ENCODE measurements at regions not wholly inside any gene's neighbourhood (a gene's known extent, or its start where the extent isn't known, plus 50 kb on each side); places are given as distances from the start of the nearest gene placed in this dataset.
"Not testable (repeated sequence)": the region's sequence is repeated elsewhere in the genome, so short reads cannot be mapped to it uniquely, and the experiment has no call there.

DNA sequence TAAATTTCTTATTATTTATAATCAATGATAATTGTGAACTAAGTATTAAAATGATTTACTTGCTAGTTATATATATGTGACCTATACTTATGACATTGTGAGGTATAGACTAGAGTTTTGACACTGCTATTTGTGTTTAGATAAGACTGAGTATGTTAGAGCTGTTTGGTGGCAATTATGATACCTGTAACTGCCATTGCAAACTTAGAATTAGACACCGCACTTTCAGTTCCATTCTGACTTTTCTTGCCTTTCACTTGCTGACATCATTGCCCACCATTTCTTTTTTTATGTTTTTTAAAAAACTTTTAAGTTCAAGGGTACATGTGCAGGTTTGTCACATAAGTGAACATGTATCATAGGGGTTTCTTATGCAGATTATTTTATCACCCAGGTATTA lies 214.5 kb downstream of the MBL2 start:
- no peak for ATAC-seq (ENCODE audit: low read depth in 2 of 2)
- no peak for DNase-seq
- Mint-ChIP-seq H3K4me1 (no peaks in the 10 kb centered on the region), H3K36me3 (no peaks in the 10 kb centered on the region), H3K4me3 (no peak overlapping the region), H3K9me3 (peaks cover 0 to 3% (median 0%) of the 10 kb centered on the region in 7 donors), H3K27ac (no peak overlapping the region), H3K27me3 (no peaks in the 10 kb centered on the region)

DNA sequence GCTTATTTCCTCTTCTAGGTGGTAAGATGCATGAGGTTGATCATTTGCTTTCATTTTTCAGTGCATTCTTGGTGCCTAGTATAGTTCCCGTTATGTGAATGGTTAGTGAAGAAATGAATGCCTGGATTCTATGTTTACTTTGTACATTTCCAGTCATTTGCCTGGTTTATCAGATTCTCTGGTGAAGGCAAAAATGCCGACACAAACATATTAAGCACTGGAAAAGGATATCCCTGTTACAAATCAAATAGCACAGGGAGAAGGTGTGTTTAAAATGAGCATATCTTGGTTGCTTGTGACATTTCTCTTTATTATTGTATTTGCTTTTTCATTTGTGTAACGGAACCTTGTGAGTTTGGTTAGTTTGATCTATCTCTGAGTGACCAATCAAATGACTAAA lies 211.3 kb downstream of the MBL2 start:
- H3K9me3 Mint-ChIP-seq: peaks cover 0 to 3% (median 0%) of the 10 kb centered on the region in 7 donors
- DNase-seq (no peak), ATAC-seq (ENCODE audit: low read depth in 2 of 2) (no peak)
- H3K4me1 Mint-ChIP-seq: no peaks in the 10 kb centered on the region
- no peak overlapping the region for H3K27ac Mint-ChIP-seq
- no peaks in the 10 kb centered on the region for H3K36me3 Mint-ChIP-seq
- H3K27me3 Mint-ChIP-seq: no peaks in the 10 kb centered on the region
- no peak overlapping the region for H3K4me3 Mint-ChIP-seq

DNA sequence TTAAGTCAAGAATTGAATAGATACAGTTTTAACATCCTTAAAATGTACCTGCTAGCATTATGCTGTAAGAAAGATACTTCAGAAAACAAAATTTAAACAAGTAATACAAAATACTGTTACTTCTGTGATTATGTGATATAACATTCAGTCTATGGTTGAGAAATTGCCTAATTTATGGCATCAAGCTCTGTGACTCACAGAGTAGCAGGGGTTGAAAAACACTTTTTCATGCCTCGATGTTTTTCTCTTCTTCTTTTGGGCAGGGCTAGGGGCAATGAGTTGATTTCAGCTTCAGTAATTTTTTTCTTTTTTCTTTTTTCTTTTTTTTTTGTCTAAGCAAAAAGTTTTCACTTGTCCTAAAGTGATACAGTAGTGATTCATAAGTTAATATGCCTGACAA lies 209.2 kb downstream of the MBL2 start:
- DNase-seq (no peak), ATAC-seq (ENCODE audit: low read depth in 2 of 2) (no peak)
- no peaks in the 10 kb centered on the region for H3K4me1 Mint-ChIP-seq
- H3K4me3 Mint-ChIP-seq: no peak overlapping the region
- H3K9me3 Mint-ChIP-seq: peaks cover 0 to 2% (median 0%) of the 10 kb centered on the region in 7 donors
- no peaks in the 10 kb centered on the region for H3K27me3 Mint-ChIP-seq
- H3K36me3 Mint-ChIP-seq: no peaks in the 10 kb centered on the region
- H3K27ac Mint-ChIP-seq: no peak overlapping the region

DNA sequence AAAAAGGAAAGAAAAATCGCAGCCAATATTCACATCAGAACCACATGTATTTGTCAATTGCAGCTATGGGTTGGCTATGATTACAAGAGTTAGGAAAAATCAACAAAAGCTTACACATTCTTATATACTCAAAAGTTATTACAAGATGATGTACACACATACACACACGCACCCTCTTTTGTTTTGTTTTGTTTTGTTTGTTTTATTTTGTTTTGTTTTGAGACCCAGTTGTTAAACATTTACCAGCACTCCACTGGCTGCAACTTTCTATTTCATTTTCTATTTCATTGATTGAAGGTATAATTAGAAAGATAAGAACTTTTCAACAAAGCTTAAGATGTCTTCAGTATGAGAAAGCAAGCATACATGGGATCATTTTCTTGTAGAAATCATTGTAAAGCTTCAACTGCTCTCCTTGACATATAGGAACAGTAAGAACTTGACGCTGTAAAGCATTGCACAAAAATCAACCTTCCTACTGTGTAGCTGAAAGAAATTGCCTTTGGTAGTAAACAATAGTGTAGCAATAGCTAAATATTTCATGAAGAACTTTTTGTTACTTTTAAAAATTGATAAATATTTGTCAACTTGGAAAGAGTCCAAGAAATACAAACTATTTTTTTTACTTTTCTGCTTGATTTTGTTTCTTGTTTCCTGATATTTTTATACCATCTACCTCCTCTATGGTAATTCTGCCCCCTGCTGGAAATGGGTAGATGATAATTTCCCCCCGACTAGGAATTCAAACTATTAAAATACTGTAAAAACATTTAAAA lies 205.9 kb downstream of the MBL2 start:
- Mint-ChIP-seq H3K36me3 (no peaks in the 10 kb centered on the region), H3K27me3 (peaks cover 0 to 6% (median 0%) of the 10 kb centered on the region in 3 donors), H3K9me3 (no peaks in the 10 kb centered on the region), H3K27ac (peak overlapping the region in 1 of 6 donors; percentile 34), H3K4me3 (no peak overlapping the region), H3K4me1 (no peaks in the 10 kb centered on the region)
- DNase-seq: no peak
- no peak for ATAC-seq (ENCODE audit: low read depth in 2 of 2)

DNA sequence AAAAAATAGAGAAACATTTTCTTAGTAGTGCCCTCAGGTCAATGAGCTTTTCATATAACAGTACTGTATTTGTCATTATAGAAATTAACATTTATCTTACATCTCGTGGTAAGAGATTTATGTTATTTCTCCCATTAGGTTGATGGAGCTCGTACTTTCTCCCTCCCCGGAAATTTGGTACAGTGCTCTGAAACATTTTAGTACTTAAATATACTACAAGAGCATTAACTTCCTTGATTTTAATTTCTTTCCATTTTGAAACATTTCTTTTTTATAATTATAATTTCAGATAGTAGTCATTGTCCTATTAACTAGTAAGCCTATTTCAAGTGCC lies 205.4 kb downstream of the MBL2 start:
- no peaks in the 10 kb centered on the region for H3K4me1 Mint-ChIP-seq
- peaks cover 0 to 6% (median 0%) of the 10 kb centered on the region in 3 donors for H3K27me3 Mint-ChIP-seq
- H3K4me3 Mint-ChIP-seq: no peak overlapping the region
- DNase-seq: no peak
- H3K27ac Mint-ChIP-seq: no peak overlapping the region
- no peak for ATAC-seq (ENCODE audit: low read depth in 2 of 2)
- H3K9me3 Mint-ChIP-seq: no peaks in the 10 kb centered on the region
- H3K36me3 Mint-ChIP-seq: no peaks in the 10 kb centered on the region

DNA sequence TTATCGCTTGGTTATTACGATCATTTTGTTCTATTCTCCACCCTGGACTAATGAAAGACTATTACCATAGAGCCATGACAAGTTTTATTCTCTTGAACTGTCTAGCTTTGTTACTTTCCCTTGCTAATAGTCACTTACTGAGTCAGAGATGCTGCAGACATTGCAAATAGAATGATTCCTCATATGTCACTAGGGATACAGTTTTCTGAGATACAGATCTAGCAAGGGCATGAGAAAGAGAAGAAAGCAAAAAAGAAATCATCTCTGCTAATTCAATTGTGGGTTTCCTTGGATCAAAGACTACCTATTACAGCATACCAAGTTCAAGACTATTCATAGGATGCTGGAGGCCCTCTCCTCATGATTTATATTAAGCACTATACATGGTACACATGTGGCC lies 204.3 kb downstream of the MBL2 start:
- Mint-ChIP-seq H3K9me3 (no peaks in the 10 kb centered on the region), H3K27ac (no peak overlapping the region), H3K27me3 (peaks cover 0 to 6% (median 0%) of the 10 kb centered on the region in 3 donors), H3K36me3 (no peaks in the 10 kb centered on the region), H3K4me3 (no peak overlapping the region), H3K4me1 (no peaks in the 10 kb centered on the region)
- no peak for DNase-seq
- no peak for ATAC-seq (ENCODE audit: low read depth in 2 of 2)

DNA sequence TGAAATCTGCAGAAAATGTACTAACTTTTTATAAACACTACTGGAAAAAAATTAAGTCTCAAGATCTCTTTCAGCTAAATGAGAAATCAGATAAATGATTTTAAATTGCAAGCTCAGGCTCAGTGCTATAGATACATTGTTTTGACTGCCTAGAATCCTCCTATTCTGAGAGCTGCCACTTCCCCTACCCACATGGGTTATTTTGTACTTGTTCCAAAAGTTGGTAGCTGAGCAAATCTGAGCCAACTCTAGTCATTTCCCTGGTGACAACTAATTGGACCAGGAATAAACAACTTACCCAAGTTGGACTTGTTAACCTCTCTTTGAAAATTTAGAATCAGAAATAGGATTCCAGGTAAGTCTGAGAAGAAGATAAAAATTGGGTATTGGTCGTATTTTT lies 202.1 kb downstream of the MBL2 start:
- H3K27me3 Mint-ChIP-seq: peaks cover 0 to 6% (median 0%) of the 10 kb centered on the region in 3 donors
- no peaks in the 10 kb centered on the region for H3K36me3 Mint-ChIP-seq
- H3K4me1 Mint-ChIP-seq: no peaks in the 10 kb centered on the region
- no peak for DNase-seq
- ATAC-seq (ENCODE audit: low read depth in 2 of 2): no peak
- no peaks in the 10 kb centered on the region for H3K9me3 Mint-ChIP-seq
- no peak overlapping the region for H3K4me3 Mint-ChIP-seq
- no peak overlapping the region for H3K27ac Mint-ChIP-seq

DNA sequence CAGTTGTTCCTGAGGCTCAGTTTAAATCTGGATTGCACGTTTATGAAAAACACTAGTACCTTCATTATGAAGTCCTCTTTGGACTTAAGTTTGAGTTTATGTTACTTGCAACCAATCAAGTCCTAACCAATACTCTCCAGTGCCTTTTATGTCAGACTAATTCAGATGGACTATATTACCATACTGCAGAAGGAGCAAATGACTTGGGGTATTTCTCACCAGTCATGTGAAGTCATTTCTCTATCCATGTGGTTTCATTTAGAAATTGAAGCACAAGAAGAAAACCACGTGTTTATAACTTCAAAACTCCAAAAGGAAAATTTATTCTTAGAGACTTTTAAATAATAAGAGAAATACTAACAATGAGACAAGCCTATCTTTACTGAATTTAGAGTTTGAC lies 201.6 kb downstream of the MBL2 start:
- Mint-ChIP-seq H3K27me3 (peaks cover 0 to 6% (median 0%) of the 10 kb centered on the region in 3 donors), H3K4me3 (no peak overlapping the region), H3K36me3 (no peaks in the 10 kb centered on the region), H3K4me1 (no peaks in the 10 kb centered on the region), H3K27ac (no peak overlapping the region), H3K9me3 (no peaks in the 10 kb centered on the region)
- ATAC-seq (ENCODE audit: low read depth in 2 of 2): no peak
- no peak for DNase-seq

DNA sequence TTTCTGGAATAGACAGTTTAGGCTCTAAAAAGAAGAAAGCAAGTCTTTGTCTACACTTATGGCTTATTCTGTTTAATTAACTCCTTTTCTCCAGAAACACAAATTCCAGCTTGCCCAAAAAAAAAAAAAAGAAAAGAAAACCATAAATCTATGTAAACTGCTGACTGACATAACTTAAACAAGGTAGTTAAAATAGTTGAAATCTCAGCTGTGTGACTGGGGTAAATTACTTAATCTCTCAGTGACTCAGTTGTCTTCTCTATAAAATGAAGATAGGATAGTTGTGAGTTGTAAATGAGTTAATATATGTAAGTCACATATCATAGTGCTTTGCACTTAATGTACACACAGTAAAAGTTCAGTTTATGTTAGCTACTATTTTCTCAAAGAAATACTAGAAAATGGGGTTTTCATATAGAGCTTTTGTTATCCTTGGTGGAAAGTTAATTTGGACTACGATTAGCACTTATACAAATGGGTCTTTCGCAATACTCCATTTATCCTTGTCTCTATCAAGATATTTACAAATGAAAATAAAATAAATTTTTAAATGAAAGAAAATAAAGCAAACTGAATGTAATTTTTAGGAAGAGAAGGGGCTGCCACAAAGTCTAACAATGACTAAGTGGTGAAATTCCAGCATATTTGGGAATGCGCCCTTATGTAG lies 200.9 kb downstream of the MBL2 start:
- no peak for DNase-seq
- peaks cover 0 to 6% (median 0%) of the 10 kb centered on the region in 3 donors for H3K27me3 Mint-ChIP-seq
- H3K27ac Mint-ChIP-seq: peak overlapping the region in 1 of 6 donors; percentile 47
- H3K4me1 Mint-ChIP-seq: no peaks in the 10 kb centered on the region
- no peaks in the 10 kb centered on the region for H3K36me3 Mint-ChIP-seq
- no peaks in the 10 kb centered on the region for H3K9me3 Mint-ChIP-seq
- ATAC-seq (ENCODE audit: low read depth in 2 of 2): no peak
- no peak overlapping the region for H3K4me3 Mint-ChIP-seq

DNA sequence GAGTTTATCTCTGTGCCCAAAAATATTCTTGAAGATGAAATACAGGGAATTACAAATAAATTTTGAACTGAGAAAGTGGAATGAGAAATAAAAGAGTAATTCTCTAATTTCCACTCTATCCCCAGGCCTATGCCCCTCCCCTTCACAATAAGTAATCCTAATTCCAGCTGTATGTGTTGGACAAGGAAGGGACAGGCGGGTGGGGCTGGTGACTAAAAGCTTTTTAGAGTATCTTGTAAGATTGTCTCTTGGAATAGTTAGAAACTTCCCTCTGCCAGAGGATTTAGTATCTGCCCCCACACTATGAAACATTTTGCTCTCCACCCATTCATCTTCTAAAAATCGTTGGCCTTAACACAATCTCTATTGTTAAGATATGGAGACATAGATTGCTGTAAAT lies 199.2 kb downstream of the MBL2 start:
- Mint-ChIP-seq H3K27ac (no peak overlapping the region), H3K36me3 (no peaks in the 10 kb centered on the region), H3K9me3 (no peaks in the 10 kb centered on the region), H3K4me1 (no peaks in the 10 kb centered on the region), H3K4me3 (no peak overlapping the region), H3K27me3 (peaks cover 0 to 6% (median 0%) of the 10 kb centered on the region in 3 donors)
- no peak for DNase-seq
- ATAC-seq (ENCODE audit: low read depth in 2 of 2): no peak

DNA sequence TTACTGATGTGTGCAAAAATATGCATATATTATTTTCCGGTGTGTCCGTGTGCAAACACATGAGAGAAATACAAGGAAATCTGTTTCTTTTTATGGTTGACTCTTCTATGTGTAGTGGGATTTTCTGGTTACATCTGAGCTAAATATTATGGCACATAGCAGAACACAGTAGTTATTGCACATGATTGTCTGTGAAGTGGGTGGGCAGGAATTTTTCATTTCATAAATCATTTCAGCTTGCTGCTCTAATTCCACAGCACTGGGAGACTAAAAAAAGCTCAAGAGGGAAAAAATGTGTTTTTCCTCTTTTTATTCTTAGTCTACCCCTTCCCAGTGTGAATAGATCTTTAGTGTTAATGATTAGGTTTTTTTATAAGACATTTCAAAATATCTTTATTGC lies 197.9 kb downstream of the MBL2 start:
- Mint-ChIP-seq H3K27me3 (peaks cover 0 to 1% (median 0%) of the 10 kb centered on the region in 3 donors), H3K4me3 (no peak overlapping the region), H3K4me1 (no peaks in the 10 kb centered on the region), H3K36me3 (no peaks in the 10 kb centered on the region), H3K9me3 (no peaks in the 10 kb centered on the region), H3K27ac (no peak overlapping the region)
- ATAC-seq (ENCODE audit: low read depth in 2 of 2) (no peak), DNase-seq (no peak)

DNA sequence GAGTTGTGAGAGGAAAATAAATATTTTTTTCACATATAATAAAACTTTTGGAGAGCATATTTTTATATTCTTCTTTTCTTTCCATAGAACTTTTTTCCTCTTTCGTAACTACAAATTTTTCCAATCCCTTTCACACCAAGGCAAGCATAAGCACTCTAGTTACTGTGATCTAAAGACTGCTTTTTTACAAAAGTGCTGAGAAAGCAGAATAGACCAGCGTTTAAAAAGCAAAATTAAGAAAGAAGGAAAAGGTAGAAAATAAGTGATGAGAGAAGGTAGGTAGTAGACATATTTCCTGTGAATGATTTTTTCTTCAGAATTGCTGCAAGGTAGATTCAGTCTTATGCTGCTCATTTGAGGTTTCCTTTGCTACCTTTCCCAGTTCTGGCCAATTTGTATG lies 195.5 kb downstream of the MBL2 start:
- no peaks in the 10 kb centered on the region for H3K4me1 Mint-ChIP-seq

DNA sequence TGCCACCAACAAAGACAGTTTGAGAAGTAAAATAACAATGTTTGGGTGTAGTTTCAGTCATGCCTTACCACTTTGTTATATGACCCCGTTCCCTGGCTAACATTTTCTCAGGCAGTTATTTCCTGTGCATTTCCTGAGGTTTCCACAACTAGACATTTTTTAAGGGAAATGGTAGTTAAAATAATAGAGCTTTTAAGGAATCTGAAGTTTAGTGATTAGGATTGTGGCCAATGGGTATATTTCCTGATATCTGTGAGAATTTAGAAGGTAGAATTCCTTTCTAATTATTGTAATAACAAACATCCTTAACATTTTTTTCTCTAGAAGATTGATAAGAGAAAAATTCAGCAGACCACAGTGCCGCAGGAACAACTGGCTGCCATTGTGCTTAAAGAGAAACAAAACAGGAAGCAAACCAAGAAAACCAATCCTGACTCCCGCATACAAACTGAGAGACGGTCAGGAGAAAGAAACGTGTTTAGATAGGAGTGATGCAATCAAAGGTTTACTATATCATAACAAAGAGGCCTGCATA lies 193.6 kb downstream of the MBL2 start:
- no peak for DNase-seq
- peaks cover 0 to 17% (median 8%) of the 10 kb centered on the region in 7 donors for H3K9me3 Mint-ChIP-seq
- H3K36me3 Mint-ChIP-seq: no peaks in the 10 kb centered on the region
- H3K27ac Mint-ChIP-seq: no peak overlapping the region
- H3K27me3 Mint-ChIP-seq: no peaks in the 10 kb centered on the region
- no peak for ATAC-seq (ENCODE audit: low read depth in 2 of 2)
- H3K4me3 Mint-ChIP-seq: no peak overlapping the region
- H3K4me1 Mint-ChIP-seq: no peaks in the 10 kb centered on the region

More for the DNA sequence above, 195.5 kb downstream of the MBL2 start:
- DNase-seq (no peak), ATAC-seq (ENCODE audit: low read depth in 2 of 2) (no peak)
- peak overlapping the region in 1 of 6 donors; percentile 75 for H3K27ac Mint-ChIP-seq
- H3K4me3 Mint-ChIP-seq: no peak overlapping the region
- no peaks in the 10 kb centered on the region for H3K36me3 Mint-ChIP-seq
- H3K9me3 Mint-ChIP-seq: peaks cover 0 to 11% (median 5%) of the 10 kb centered on the region in 7 donors
- no peaks in the 10 kb centered on the region for H3K27me3 Mint-ChIP-seq

DNA sequence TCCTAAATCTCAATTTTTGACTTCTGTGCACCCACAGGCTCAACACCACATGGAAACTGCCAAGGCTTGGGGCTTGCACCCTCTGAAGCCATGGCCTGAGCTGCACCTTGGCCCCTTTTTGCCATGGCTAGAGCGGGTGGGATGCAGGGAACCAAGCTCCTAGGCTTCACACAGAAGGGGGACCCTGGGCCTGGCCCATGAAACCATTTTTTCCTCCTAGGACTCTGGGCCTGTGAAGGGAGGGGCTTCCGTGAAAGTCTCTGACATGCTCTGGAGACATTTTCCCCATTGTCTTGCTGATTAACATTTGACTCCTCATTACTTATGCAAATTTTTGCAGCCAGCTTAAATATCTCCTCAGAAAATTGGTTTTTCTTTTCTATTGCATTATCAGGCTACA lies 190.9 kb downstream of the MBL2 start:
- not testable (repeated sequence) for DNase-seq; H3K4me1 Mint-ChIP-seq; ATAC-seq (ENCODE audit: low read depth in 2 of 2); H3K27me3 Mint-ChIP-seq; H3K4me3 Mint-ChIP-seq; H3K27ac Mint-ChIP-seq; H3K36me3 Mint-ChIP-seq
- H3K9me3 Mint-ChIP-seq: peaks cover 3 to 30% (median 13%) of the 10 kb centered on the region in 7 donors
